Adipocyte (in vitro differentiated cells): ENCODE measurements at regions not wholly inside any gene's neighbourhood (a gene's known extent, or its start where the extent isn't known, plus 50 kb on each side); places are given as distances from the start of the nearest gene placed in this dataset.

Experiments used
- DNase-seq: peaks from one replicate; pipeline ENCODE4 v3.0.0-alpha.2; 2015; ENCODE audit warnings: low read depth
- H3K27me3 ChIP-seq: replicated peaks from 2 replicates; pipeline ENCODE4 v1.7.0; 2013; ENCODE audit warnings: mild to moderate bottlenecking, low read length, moderate library complexity; ENCODE audit not compliant: control insufficient read depth, insufficient read depth
- H3K36me3 ChIP-seq: 2 replicates; pipeline ENCODE4 v1.7.0; 2013; ENCODE audit warnings: low read length, mild to moderate bottlenecking, moderate library complexity; ENCODE audit not compliant: control insufficient read depth, insufficient read depth, severe bottlenecking
- H3K4me1 ChIP-seq: 2 replicates; pipeline ENCODE4 v1.7.0; 2013; ENCODE audit warnings: mild to moderate bottlenecking, low read length, moderate library complexity; ENCODE audit not compliant: control insufficient read depth, insufficient read depth
- H3K4me3 ChIP-seq: 2 replicates; pipeline ENCODE4 v1.7.0; 2013; ENCODE audit warnings: mild to moderate bottlenecking, low read length, moderate library complexity
- H3K9ac ChIP-seq: 2 replicates; pipeline ENCODE4 v1.7.0; 2013; ENCODE audit warnings: mild to moderate bottlenecking, low read length, moderate library complexity
- H3K9me3 ChIP-seq: 2 replicates; pipeline ENCODE4 v1.7.0; 2013; ENCODE audit warnings: mild to moderate bottlenecking, low read length, moderate library complexity; ENCODE audit not compliant: control insufficient read depth

DNA sequence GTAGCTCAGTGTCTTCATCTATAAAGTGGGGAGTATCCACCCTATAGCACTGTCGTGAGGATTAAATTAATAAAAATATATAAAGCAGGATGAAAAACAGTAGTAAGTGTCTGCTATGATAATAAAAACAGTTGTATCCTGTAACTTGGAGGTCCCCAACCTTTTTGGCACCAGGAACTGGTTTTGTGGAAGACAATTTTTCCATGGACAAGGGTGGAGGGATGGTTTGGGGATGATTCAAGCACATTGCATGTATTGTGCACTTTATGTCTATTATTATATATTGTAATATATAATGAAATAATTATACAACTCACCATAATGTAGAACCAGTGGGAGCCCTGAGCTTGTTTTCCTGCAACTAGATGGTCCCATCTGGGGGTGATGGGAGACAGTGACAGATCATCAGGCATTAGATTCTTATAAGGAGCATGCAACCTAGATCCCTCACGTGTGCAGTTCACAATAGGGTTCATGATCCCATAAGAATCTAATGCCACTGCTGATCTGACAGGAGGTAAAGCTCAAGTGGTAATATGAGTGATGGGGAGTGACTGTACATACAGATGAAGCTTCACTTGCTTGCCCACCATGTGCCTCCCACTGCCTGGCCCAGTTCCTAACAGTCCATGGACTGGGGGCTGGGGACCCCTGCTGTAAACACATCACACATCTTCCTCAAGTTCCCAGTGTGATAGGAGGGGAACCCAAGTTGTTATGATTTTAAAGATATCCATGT lies 177.4 kb upstream of the DAPK1 start:
- no peak overlapping the region for H3K9ac ChIP-seq
- H3K27me3 ChIP-seq, result no peaks in the 10 kb centered on the region
- no peaks in the 10 kb centered on the region for H3K36me3 ChIP-seq
- peaks cover 18% of the 10 kb centered on the region for H3K4me1 ChIP-seq
- no peak for DNase-seq
- H3K4me3 ChIP-seq, result no peak overlapping the region
- H3K9me3 ChIP-seq, result peaks cover 8% of the 10 kb centered on the region

DNA sequence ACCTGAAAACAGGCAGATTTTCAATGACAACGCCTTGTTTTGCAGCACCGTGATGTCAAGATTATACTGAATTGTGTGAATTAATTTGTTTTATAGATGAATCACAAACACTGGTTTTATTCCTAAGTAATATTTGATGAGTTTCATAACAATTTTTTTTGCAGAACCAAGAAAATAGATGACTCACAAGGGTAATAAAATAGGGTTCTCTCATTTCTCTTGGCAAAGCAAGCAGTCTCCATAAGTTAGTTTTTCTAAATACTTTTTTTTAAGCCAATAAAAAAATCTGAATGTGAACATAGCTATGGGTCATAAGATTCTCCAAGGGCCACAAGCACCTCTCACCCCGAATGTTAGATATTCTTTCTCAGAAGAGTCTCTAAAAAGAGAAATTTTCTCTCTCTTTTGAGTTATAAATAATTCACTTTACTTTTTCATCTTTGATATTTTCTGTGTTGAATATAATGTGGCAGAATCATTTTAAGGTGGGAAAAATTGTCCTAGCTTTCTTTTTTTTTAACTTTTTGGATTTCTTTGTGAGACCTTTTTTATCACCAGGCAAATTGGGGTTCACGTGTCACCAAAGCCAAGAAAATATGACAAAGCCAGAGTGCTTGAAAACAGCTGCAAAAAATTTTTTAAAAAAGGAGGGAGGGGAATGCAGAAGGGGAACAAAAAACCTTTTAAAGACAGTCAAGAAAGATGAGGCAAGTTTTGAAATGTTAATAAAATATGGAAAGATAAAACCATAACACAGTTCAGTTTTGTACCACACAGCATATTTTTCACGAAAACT lies 174.6 kb upstream of the DAPK1 start:
- H3K4me3 ChIP-seq, result no peak overlapping the region

DNA sequence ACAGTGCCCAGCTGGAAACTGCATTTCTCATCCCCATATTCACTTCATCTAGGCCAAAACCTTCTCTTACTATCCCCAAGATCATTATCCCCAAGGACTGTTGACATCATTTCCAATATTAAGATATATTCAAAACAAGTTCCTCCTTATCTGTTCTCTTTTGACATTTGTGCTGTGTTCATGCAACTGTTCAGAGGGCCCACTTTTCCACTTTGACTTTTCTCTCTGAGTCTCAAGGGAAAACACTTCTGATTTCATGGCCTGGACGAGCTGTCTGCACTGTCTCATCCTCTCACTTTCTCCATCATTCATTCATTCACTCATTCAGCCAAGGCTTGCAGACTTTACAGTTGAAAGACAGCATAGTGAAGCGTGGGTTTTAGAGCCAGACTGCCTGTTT lies 173.7 kb upstream of the DAPK1 start:
- Histone ChIP-seq H3K9ac (peak overlapping the region; percentile 83), H3K4me1 (peaks cover 18% of the 10 kb centered on the region), H3K4me3 (no peak overlapping the region), H3K9me3 (no peaks in the 10 kb centered on the region), H3K27me3 (no peaks in the 10 kb centered on the region), H3K36me3 (no peaks in the 10 kb centered on the region)
- no peak for DNase-seq

More for the DNA sequence above, 174.6 kb upstream of the DAPK1 start:
- Histone ChIP-seq H3K4me1 (peaks cover 18% of the 10 kb centered on the region), H3K9me3 (no peaks in the 10 kb centered on the region), H3K36me3 (no peaks in the 10 kb centered on the region), H3K9ac (peak overlapping the region; percentile 83), H3K27me3 (no peaks in the 10 kb centered on the region)
- peak; percentile 66 for DNase-seq

DNA sequence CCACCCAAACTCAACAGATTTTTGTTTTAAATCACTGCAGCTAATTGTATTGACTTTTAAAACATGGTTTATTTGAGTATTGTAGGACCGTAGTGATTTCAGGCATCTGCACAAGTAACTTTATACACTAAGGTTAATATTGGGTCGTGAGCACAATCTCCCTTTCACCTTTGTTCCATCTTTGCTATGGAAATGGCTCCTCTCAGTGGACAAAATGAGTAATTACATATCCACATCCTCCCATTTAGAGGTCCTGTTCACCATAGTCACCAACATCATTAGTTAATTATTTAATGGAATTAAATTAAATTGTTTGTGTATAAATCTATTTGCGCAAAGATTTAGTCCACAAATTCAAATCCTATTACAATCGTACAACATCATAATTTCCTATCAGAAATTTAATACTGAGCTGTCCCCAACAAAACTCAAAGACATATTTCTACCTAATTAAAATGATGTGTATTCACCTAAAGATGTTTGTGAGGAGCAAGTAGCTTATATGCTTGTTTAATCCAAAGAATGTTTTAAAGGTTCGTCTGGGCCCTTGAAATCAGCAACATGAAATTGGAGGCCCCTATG lies 173.0 kb upstream of the DAPK1 start:
- H3K36me3 ChIP-seq, result no peaks in the 10 kb centered on the region
- no peak overlapping the region for H3K4me3 ChIP-seq
- peak overlapping the region; percentile 83 for H3K9ac ChIP-seq
- H3K9me3 ChIP-seq, result no peaks in the 10 kb centered on the region
- peak; percentile 87 for DNase-seq
- no peaks in the 10 kb centered on the region for H3K27me3 ChIP-seq
- H3K4me1 ChIP-seq, result peaks cover 18% of the 10 kb centered on the region

DNA sequence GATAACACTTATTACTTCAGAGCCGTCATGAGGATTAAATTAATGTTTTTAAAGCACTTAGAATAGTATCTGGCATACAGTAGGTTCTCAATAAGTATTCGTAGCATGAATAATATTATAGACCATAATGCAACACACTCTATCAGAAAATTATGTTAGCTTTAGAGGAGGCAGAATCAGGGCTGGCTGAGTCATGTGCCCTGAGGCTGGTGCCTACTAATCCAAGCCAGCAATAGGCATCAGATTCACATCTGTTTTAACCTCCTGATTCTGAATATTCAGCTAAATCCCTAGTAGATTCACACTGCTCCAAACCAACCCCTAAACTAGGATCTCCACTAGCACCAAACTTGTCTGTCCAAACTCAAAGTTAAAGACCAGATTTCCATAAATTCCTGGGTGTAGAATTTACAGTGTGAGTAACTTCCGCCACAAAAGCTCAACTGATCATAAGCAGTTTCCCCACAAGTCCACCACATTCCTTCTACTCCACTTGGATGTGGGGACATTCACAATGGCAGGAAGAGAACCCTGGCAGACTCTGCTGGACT lies 170.0 kb upstream of the DAPK1 start:
- Histone ChIP-seq H3K36me3 (no peaks in the 10 kb centered on the region), H3K9ac (no peak overlapping the region), H3K4me1 (peaks cover 16% of the 10 kb centered on the region), H3K4me3 (no peak overlapping the region), H3K27me3 (no peaks in the 10 kb centered on the region), H3K9me3 (peaks cover 18% of the 10 kb centered on the region)
- peak; percentile 76 for DNase-seq

DNA sequence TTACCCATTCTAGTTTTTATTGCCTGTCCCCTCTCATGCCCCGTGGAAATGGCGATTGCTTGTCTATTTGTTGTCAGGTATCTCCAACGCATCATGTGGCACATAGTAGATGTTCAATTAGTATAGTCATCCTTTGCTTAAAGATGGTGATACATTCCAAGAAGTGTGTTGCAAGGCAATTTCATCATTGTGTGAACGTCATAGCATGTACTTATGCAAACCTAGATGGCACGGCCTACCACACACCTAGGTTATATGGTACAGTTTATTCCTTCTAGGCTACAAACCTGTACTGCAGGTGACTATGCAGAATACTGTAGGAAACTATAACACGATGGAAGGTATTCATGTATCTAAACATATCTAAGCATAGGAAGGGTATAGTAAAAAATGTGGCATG lies 163.9 kb upstream of the DAPK1 start:
- peaks cover 18% of the 10 kb centered on the region for H3K9me3 ChIP-seq
- no peak overlapping the region for H3K9ac ChIP-seq
- H3K4me3 ChIP-seq, result no peak overlapping the region
- H3K36me3 ChIP-seq, result no peaks in the 10 kb centered on the region
- no peaks in the 10 kb centered on the region for H3K27me3 ChIP-seq
- H3K4me1 ChIP-seq, result peaks cover 11% of the 10 kb centered on the region
- no peak for DNase-seq

DNA sequence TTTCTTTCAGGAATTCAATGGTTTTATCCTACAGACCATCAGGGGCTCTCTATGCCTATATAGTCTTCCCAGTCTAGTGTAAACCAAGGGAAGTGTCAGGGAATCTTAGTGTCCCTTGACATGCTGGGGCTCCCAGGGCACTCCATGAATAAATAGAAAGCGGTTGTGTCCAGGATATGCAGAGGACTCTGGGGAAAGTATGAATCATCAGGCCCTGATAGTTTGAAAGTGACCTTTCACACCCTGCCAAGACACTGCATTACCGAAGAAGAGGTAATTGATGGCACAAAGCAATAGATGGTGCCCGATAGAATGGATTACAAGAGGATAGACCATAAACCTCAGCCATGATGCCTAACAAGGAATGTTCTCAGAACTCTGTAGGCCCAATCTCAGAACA lies 163.3 kb upstream of the DAPK1 start:
- no peaks in the 10 kb centered on the region for H3K36me3 ChIP-seq
- H3K4me1 ChIP-seq, result peaks cover 11% of the 10 kb centered on the region
- H3K27me3 ChIP-seq, result no peaks in the 10 kb centered on the region
- no peak for DNase-seq
- H3K9me3 ChIP-seq, result peaks cover 18% of the 10 kb centered on the region
- H3K9ac ChIP-seq, result no peak overlapping the region
- H3K4me3 ChIP-seq, result no peak overlapping the region

DNA sequence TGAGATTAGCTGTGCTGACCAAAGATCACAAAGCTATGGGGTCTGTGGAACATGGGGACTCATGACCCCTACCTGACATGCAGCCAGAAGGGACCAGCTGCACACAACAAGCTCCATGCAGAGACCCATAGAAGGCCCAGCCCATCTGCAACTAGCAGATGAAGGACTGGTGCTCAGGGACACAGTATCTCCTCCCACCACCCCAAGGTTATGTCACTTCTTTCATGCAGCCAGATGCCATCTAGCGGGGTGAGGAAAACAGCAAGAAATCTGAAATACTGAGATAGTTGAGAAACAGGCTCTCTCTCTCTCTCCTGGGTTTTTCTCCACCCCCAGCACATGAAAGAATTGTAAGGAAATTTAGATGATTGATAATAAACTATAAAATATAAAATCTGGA lies 161.3 kb upstream of the DAPK1 start:
- no peaks in the 10 kb centered on the region for H3K36me3 ChIP-seq
- no peak overlapping the region for H3K9ac ChIP-seq
- H3K9me3 ChIP-seq, result peaks cover 8% of the 10 kb centered on the region
- DNase-seq, result peak; percentile 48
- H3K4me3 ChIP-seq, result no peak overlapping the region
- peaks cover 11% of the 10 kb centered on the region for H3K4me1 ChIP-seq
- no peaks in the 10 kb centered on the region for H3K27me3 ChIP-seq

DNA sequence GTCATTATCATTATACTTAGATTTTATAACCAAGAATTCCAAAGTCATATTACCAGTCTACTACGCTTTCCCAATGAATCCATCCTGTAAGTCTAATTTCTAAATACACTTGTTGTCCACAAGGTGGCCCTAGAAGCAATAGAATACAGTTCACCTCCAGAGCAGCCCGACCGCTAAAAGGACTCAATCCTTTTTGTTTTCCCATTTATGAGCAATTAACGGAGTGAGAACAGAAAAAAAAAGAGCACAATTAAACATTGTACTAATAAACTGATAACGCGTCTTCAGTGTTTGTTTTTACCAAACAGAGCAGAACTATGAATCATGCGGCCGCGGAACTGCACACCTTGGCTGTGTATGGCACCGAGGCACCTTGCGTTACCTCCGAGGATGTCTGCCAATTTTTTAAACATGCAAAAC lies 160.7 kb upstream of the DAPK1 start:
- DNase-seq, result peak; percentile 92
- Histone ChIP-seq H3K4me3 (peak overlapping the region; percentile 76), H3K4me1 (peaks cover 11% of the 10 kb centered on the region), H3K36me3 (no peaks in the 10 kb centered on the region), H3K9ac (peak overlapping the region; percentile 69), H3K9me3 (peaks cover 3% of the 10 kb centered on the region), H3K27me3 (no peaks in the 10 kb centered on the region)

DNA sequence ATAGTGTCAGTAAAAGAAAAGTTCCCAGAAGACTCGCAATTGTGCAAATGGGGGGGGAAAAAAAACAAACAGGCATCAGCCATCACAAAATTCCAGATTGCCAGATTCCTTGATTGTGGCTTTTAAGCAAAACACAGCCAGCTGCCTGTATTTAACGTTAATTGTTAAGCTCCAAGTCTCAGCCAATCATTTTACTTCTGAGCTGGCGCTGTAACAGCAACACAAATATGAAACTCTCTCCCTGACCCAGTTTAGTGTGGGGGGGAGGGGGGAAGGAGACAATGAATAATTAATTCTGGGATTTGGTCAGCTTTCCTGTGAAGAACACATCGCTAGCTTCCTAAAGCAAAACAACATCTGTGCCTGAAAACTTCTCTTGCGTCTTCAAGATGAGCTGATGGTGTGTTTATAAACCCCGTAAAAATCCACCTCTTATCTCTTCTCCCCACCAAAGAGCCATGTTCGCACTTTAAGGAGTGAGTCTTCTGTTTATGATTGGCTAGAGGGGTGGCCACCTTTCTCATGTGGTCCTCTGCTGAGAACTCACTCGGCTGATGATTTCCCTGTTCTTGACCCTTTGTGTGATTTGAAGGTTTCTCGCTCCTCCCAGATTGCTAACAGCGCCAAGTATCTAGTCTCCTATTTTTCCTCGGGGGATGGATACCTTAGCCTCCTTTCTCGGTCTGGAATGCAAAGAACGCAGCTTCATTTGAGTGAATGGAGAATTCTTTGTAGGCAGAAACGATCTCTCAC lies 160.2 kb upstream of the DAPK1 start:
- peak; percentile 65 for DNase-seq
- Histone ChIP-seq H3K4me1 (peaks cover 12% of the 10 kb centered on the region), H3K9me3 (no peaks in the 10 kb centered on the region), H3K4me3 (peak overlapping the region; percentile 76), H3K36me3 (no peaks in the 10 kb centered on the region), H3K27me3 (no peaks in the 10 kb centered on the region), H3K9ac (peak overlapping the region; percentile 69)
